ENCODE measurements at regions not wholly inside any gene's neighbourhood (a gene's known extent, or its start where the extent isn't known, plus 50 kb on each side); places are given as distances from the start of the nearest gene placed in this dataset.

DNA sequence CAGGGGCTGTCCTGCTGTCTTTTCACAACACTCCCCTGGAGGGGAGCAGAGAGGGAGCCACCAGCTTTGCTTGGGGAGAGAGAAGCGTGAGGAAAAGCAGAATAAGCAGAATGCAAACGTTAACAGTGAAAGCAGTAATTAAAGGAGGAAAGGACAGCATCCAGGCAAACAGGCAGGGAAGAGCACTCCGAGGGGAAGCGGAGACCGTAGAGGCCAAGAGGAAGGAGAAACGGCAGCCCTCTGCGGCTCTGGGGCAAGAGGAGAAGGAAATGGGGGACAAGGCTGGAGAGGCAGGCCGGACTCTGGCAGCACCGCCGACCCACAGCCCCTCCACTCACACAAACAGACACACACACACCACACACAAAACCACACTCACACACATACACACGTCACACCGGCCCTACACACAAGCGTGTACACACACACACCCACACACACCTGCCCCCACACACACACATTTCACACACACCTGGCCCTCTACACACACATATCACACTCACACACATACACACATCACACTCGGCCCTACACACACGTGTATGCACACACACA is 449.8 kb downstream of the SOX6 start:
- no peak for DNase-seq (ENCODE audit: low spot score in 2 of 2)
- Histone ChIP-seq H3K4me3 (no peak overlapping the region), H3K9me3 (no peaks in the 10 kb centered on the region), H3K27me3 (no peaks in the 10 kb centered on the region), H3K4me1 (no peaks in the 10 kb centered on the region), H3K27ac (no peak overlapping the region), H3K36me3 (no peaks in the 10 kb centered on the region)
- intact Hi-C loops (cut with DNase I; ENCODE audit: low total_unique reads): no loop called here
- TF ChIP-seq POLR2A (IDR thresholded peaks at IDR 0.05) (no peak), POLR2AphosphoS5 (IDR thresholded peaks at IDR 0.05) (no peak)
- TF ChIP-seq, protein P1, sequence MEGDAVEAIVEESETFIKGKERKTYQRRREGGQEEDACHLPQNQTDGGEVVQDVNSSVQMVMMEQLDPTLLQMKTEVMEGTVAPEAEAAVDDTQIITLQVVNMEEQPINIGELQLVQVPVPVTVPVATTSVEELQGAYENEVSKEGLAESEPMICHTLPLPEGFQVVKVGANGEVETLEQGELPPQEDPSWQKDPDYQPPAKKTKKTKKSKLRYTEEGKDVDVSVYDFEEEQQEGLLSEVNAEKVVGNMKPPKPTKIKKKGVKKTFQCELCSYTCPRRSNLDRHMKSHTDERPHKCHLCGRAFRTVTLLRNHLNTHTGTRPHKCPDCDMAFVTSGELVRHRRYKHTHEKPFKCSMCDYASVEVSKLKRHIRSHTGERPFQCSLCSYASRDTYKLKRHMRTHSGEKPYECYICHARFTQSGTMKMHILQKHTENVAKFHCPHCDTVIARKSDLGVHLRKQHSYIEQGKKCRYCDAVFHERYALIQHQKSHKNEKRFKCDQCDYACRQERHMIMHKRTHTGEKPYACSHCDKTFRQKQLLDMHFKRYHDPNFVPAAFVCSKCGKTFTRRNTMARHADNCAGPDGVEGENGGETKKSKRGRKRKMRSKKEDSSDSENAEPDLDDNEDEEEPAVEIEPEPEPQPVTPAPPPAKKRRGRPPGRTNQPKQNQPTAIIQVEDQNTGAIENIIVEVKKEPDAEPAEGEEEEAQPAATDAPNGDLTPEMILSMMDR (IDR thresholded peaks at IDR 0.05): no peak

DNA sequence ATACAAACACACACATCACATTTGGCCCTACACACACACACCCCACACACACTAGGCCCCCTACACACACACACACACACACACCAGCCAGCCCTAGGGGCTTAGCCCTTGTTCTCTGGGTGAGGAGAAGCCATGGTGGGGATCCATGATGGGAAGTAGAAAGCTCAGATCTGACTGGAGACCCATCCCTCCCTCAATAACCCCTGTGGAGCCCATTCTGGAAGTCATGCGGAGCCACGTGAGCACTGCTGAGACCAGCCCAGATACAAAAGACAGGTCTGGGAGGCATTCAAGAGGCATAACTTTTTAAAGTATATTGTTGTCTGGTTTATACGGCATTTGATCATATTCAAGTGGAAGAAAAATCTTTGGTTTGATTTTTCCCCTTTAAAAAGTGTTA is 448.5 kb downstream of the SOX6 start:
- Histone ChIP-seq H3K27me3 (no peaks in the 10 kb centered on the region), H3K4me3 (no peak overlapping the region), H3K4me1 (no peaks in the 10 kb centered on the region), H3K36me3 (no peaks in the 10 kb centered on the region), H3K9me3 (no peaks in the 10 kb centered on the region), H3K27ac (no peak overlapping the region)
- intact Hi-C loops (cut with DNase I; ENCODE audit: low total_unique reads): no loop called here
- no peak for DNase-seq (ENCODE audit: low spot score in 2 of 2)
- TF ChIP-seq, protein P1 (IDR thresholded peaks at IDR 0.05): no peak
- no peak for TF ChIP-seq POLR2AphosphoS5 (IDR thresholded peaks at IDR 0.05)
- no peak for TF ChIP-seq POLR2A (IDR thresholded peaks at IDR 0.05)

DNA sequence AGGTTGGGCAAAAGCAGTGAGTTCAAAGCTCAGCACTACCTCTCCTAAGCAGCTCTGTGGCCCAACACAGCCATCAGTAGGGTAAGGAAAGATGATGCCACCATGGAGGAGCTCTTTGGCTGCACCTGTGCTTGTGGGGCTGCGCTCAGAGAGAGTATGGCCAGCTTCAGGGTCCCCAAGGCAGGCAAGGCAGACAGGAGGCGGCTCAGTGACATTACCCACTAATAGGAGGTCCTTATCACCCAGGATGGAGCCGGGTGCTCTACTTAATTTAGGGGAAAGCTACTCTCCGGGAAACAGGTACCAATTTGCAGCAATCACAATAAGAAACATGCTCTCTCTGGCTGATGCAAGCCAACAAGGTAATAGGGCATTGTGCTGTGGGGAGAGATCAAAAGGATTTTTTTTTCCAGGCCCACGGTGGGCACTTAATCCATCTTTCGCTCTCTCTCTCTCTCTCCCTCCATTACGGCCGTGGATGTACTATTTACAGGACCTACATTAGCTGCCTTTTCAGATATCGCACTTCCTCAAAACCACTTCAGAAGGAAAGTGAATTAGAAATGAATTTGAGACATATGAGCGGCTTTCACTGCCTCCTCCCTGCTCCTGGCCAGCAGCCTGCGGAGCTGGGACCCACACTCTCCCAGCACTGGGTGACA is 446.3 kb downstream of the SOX6 start:
- Histone ChIP-seq H3K27ac (no peak overlapping the region), H3K36me3 (no peaks in the 10 kb centered on the region), H3K4me3 (no peak overlapping the region), H3K9me3 (no peaks in the 10 kb centered on the region), H3K27me3 (no peaks in the 10 kb centered on the region), H3K4me1 (no peaks in the 10 kb centered on the region)
- TF ChIP-seq POLR2AphosphoS5 (IDR thresholded peaks at IDR 0.05) (no peak), POLR2A (IDR thresholded peaks at IDR 0.05) (no peak)
- TF ChIP-seq, protein P1 (IDR thresholded peaks at IDR 0.05): no peak
- intact Hi-C loops (cut with DNase I; ENCODE audit: low total_unique reads): no loop called here
- DNase-seq (ENCODE audit: low spot score in 2 of 2): no peak

DNA sequence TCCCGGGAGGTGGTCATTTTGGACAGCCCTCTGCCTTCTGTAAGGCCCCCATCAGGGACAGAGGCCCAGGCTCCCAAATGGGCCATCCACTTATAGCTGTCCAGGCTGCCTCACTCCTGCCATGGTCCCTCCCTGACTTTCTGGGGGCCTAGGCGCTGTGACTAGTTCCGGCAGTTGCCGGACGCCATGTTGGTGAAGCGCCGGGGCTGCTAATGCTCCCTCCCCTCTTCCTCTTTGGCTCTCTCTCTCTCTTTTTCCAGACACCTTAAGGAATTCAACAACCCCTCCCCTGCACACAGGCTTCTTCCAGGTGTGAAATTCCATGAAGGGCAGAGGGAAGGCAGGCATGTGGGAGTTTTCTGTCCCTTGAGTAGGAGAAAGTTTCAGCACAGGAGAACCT is 445.6 kb downstream of the SOX6 start:
- Histone ChIP-seq H3K4me3 (no peak overlapping the region), H3K4me1 (no peaks in the 10 kb centered on the region), H3K27me3 (no peaks in the 10 kb centered on the region), H3K27ac (no peak overlapping the region), H3K9me3 (no peaks in the 10 kb centered on the region), H3K36me3 (no peaks in the 10 kb centered on the region)
- DNase-seq (ENCODE audit: low spot score in 2 of 2): no peak
- intact Hi-C loops (cut with DNase I; ENCODE audit: low total_unique reads): no loop called here
- TF ChIP-seq POLR2A (IDR thresholded peaks at IDR 0.05) (no peak), POLR2AphosphoS5 (IDR thresholded peaks at IDR 0.05) (no peak)
- TF ChIP-seq, protein P1 (IDR thresholded peaks at IDR 0.05): no peak

DNA sequence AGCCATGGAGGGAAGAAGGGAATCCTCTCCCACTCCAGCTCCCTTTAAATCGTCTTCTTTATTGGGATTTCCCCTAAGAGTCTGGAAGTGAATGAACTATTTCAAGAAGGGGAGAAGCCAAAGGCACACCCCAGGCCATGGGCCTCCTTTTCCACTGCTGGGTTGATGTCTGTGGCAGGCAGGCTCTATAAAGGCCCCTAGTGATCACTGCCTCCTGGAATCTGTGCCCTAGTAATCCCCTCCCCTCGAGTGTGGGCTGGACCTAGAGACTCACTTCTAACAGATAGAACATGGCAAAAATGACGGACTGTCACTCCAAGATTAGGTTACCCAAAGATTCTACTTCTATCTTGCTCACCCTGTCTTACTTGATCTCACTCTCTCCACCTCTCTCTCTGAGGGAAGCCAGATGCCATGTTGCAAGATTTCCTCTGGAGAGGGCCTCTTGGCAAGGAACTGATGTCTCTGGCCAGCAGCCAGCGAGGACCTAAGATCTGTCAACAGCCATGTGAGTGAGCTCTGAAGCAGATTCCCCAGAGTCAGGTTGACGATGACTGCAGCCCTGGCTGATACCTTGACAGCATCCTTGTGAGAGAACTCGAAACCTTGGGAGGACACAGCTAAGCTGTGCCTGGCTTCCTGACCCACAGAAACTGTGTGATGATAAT is 444.8 kb downstream of the SOX6 start:
- no peak overlapping the region for H3K4me3 ChIP-seq
- H3K4me1 ChIP-seq: no peaks in the 10 kb centered on the region
- H3K27me3 ChIP-seq: no peaks in the 10 kb centered on the region
- TF ChIP-seq POLR2AphosphoS5 (IDR thresholded peaks at IDR 0.05): no peak
- TF ChIP-seq POLR2A (IDR thresholded peaks at IDR 0.05): no peak
- TF ChIP-seq, protein P1 (IDR thresholded peaks at IDR 0.05): no peak
- H3K36me3 ChIP-seq: no peaks in the 10 kb centered on the region
- intact Hi-C loops (cut with DNase I; ENCODE audit: low total_unique reads): no loop called here
- no peak for DNase-seq (ENCODE audit: low spot score in 2 of 2)
- peaks cover 0 to 4% of the 10 kb centered on the region in 2 donors for H3K9me3 ChIP-seq
- H3K27ac ChIP-seq: no peak overlapping the region

Measured in breast epithelium (tissue), 4 donors.